ENCODE measurements at regions not wholly inside any gene's neighbourhood (a gene's known extent, or its start where the extent isn't known, plus 50 kb on each side); places are given as distances from the start of the nearest gene placed in this dataset.
"Not testable (repeated sequence)": the region's sequence is repeated elsewhere in the genome, so short reads cannot be mapped to it uniquely, and the experiment has no call there.

GRCh38 chr5:125660231-125660895, 762.8 kb upstream of the GRAMD2B start:
- no peak for DNase-seq

- no peak for DNase-seq
Observed at GRCh38 chr5:125661584-125661983, 761.6 kb upstream of the GRAMD2B start.

GRCh38 chr5:125668884-125669283, 754.3 kb upstream of the GRAMD2B start:
- DNase-seq = no peak

GRCh38 chr5:125673359-125673950, 749.8 kb upstream of the GRAMD2B start:
- DNase-seq = no peak

- DNase-seq = no peak
Observed at GRCh38 chr5:125679522-125679921, 743.7 kb upstream of the GRAMD2B start.

- DNase-seq = no peak
Observed at GRCh38 chr5:125683669-125684068, 739.5 kb upstream of the GRAMD2B start.

GRCh38 chr5:125685771-125686170, 737.4 kb upstream of the GRAMD2B start:
- no peak for DNase-seq

GRCh38 chr5:125691738-125692530, 731.3 kb upstream of the GRAMD2B start:
- not testable (repeated sequence) for DNase-seq

GRCh38 chr5:125695996-125696655, 727.1 kb upstream of the GRAMD2B start:
- no peak for DNase-seq

GRCh38 chr5:125696762-125697161, 726.4 kb upstream of the GRAMD2B start:
- DNase-seq = no peak

- no peak for DNase-seq
Observed at GRCh38 chr5:125698420-125698819, 724.8 kb upstream of the GRAMD2B start.

- no peak for DNase-seq
Observed at GRCh38 chr5:125699860-125700259, 723.3 kb upstream of the GRAMD2B start.

GRCh38 chr5:125700380-125700861, 722.8 kb upstream of the GRAMD2B start:
- no peak for DNase-seq

GRCh38 chr5:125703616-125704015, 719.6 kb upstream of the GRAMD2B start:
- DNase-seq = no peak

GRCh38 chr5:125704888-125705287, 718.3 kb upstream of the GRAMD2B start:
- DNase-seq = no peak

GRCh38 chr5:125708583-125708982, 714.6 kb upstream of the GRAMD2B start:
- DNase-seq = no peak

- no peak for DNase-seq
Observed at GRCh38 chr5:125710745-125711144, 712.5 kb upstream of the GRAMD2B start.

GRCh38 chr5:125712397-125712796, 710.8 kb upstream of the GRAMD2B start:
- no peak for DNase-seq

- no peak for DNase-seq
Observed at GRCh38 chr5:125713109-125713805, 710.0 kb upstream of the GRAMD2B start.

GRCh38 chr5:125715216-125715615, 708.0 kb upstream of the GRAMD2B start:
- no peak for DNase-seq

- DNase-seq = no peak
Observed at GRCh38 chr5:125717209-125717608, 706.0 kb upstream of the GRAMD2B start.

- no peak for DNase-seq
Observed at GRCh38 chr5:125719681-125720347, 703.4 kb upstream of the GRAMD2B start.
